ENCODE measurements at regions not wholly inside any gene's neighbourhood (a gene's known extent, or its start where the extent isn't known, plus 50 kb on each side); places are given as distances from the start of the nearest gene placed in this dataset.

DNA sequence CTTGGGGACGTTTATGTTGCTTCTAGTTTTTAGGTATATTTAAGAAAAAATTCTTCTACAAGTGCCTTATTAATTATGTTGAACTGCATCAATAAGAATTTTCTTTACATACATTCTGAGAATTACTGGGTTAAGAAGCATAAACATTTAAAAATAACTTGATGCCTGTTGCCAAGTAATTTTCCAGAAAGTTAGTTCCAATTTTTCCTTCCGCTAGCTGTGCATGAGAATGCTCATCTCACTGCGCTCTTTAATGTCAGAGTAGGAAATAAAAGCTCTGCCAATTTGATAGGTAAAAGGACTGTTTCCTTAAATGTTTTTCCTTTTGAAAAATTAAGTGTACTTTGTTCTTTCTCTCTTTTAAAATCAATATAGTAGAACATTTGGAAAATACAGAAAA lies 113.1 kb upstream of the ZBED5 start:
- TF ChIP-seq, protein P1, sequence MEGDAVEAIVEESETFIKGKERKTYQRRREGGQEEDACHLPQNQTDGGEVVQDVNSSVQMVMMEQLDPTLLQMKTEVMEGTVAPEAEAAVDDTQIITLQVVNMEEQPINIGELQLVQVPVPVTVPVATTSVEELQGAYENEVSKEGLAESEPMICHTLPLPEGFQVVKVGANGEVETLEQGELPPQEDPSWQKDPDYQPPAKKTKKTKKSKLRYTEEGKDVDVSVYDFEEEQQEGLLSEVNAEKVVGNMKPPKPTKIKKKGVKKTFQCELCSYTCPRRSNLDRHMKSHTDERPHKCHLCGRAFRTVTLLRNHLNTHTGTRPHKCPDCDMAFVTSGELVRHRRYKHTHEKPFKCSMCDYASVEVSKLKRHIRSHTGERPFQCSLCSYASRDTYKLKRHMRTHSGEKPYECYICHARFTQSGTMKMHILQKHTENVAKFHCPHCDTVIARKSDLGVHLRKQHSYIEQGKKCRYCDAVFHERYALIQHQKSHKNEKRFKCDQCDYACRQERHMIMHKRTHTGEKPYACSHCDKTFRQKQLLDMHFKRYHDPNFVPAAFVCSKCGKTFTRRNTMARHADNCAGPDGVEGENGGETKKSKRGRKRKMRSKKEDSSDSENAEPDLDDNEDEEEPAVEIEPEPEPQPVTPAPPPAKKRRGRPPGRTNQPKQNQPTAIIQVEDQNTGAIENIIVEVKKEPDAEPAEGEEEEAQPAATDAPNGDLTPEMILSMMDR (conservative IDR thresholded peaks at IDR 0.05), result no peak
- no peak for TF ChIP-seq EZH2 (IDR thresholded peaks at IDR 0.05; ENCODE audit: low read depth)
